Ishikawa (cell line): ENCODE measurements at regions not wholly inside any gene's neighbourhood (a gene's known extent, or its start where the extent isn't known, plus 50 kb on each side); places are given as distances from the start of the nearest gene placed in this dataset.

Source experiments
- CEBPB ChIP-seq: IDR thresholded peaks from 2 replicates; pipeline ENCODE4 v1.6.1; 2012
- CREB1 ChIP-seq: IDR thresholded peaks from 2 replicates; pipeline ENCODE4 v1.6.1; 2012; ENCODE audit warnings: low read depth
- EP300 ChIP-seq: IDR thresholded peaks from 2 replicates; pipeline ENCODE4 v1.6.1; 2012; ENCODE audit warnings: borderline replicate concordance
- FOXM1 ChIP-seq: IDR thresholded peaks from 2 replicates; pipeline ENCODE4 v1.6.1; 2012; ENCODE audit warnings: low read depth, borderline replicate concordance
- MAX ChIP-seq: IDR thresholded peaks from 2 replicates; pipeline ENCODE4 v1.6.1; 2012
- RAD21 ChIP-seq: IDR thresholded peaks from 2 replicates; pipeline ENCODE4 v1.6.1; 2012; ENCODE audit warnings: low read depth
- REST ChIP-seq: IDR thresholded peaks from 2 replicates; pipeline ENCODE4 v1.6.1; 2012; ENCODE audit warnings: low read depth, mild to moderate bottlenecking
- TAF1 ChIP-seq: IDR thresholded peaks from 2 replicates; pipeline ENCODE4 v1.6.1; 2012; ENCODE audit warnings: low read depth, mild to moderate bottlenecking
- TEAD4 ChIP-seq: IDR thresholded peaks from 2 replicates; pipeline ENCODE4 v1.6.1; 2012
- YY1 ChIP-seq: IDR thresholded peaks from 2 replicates; pipeline ENCODE4 v1.6.1; 2012; ENCODE audit warnings: low read depth

- no peak for TF ChIP-seq TAF1
- no peak for TF ChIP-seq YY1
- TF ChIP-seq MAX: no peak
- TF ChIP-seq EP300: no peak
- no peak for TF ChIP-seq REST
- TF ChIP-seq TEAD4: no peak
- no peak for TF ChIP-seq RAD21
- no peak for TF ChIP-seq CREB1
- no peak for TF ChIP-seq FOXM1
- no peak for TF ChIP-seq CEBPB
Observed at GRCh38 chr2:53208815-53209214, 558.8 kb upstream of the CHAC2 start.
